SK-N-MC (cell line): ENCODE measurements at regions not wholly inside any gene's neighbourhood (a gene's known extent, or its start where the extent isn't known, plus 50 kb on each side); places are given as distances from the start of the nearest gene placed in this dataset.
A peak's percentile ranks its signal among the peaks of the same experiment; 100 is the strongest.

Experiments
- DNase-seq: peaks from one replicate; pipeline ENCODE4 v3.0.0-alpha.2; 2011; ENCODE audit warnings: low read depth, low spot score
- H3K27ac ChIP-seq: fragments of 200-600 bp; sonication (generic); 2 replicates; pipeline ENCODE4 v1.5.1; 2016; ENCODE audit warnings: mixed run types
- H3K36me3 ChIP-seq: fragments of 200-600 bp; sonication (generic); 2 replicates; pipeline ENCODE4 v1.6.1; 2017; ENCODE audit warnings: antibody characterized with exemption, low read length, mixed read lengths; ENCODE audit not compliant: insufficient read depth
- H3K4me3 ChIP-seq: fragments of 200-600 bp; sonication (generic); 2 replicates; pipeline ENCODE4 v1.5.1; 2016
- H3K9ac ChIP-seq: fragments of 200-600 bp; sonication (generic); 2 replicates; pipeline ENCODE4 v1.8.0; 2017; ENCODE audit warnings: mixed run types, mixed read lengths; ENCODE audit not compliant: insufficient read length
- H3K9me3 ChIP-seq: fragments of 200-600 bp; sonication (generic); 2 replicates; pipeline ENCODE4 v1.6.1; 2017; ENCODE audit warnings: low read depth, mild to moderate bottlenecking, antibody characterized with exemption, low read length, moderate library complexity, mixed read lengths
- EZH2 ChIP-seq: fragments of 200-600 bp; sonication (generic); IDR thresholded peaks from one replicate; pipeline ENCODE4 v1.6.1; 2017; ENCODE audit warnings: antibody characterized with exemption
- FOXP2 ChIP-seq: optimal IDR thresholded peaks from 2 replicates; pipeline ENCODE3; 2011; ENCODE audit warnings: mild to moderate bottlenecking, moderate library complexity; ENCODE audit not compliant: insufficient read depth; ENCODE audit errors: extremely low read length, control extremely low read depth
- POLR2AphosphoS5 ChIP-seq: IDR thresholded peaks from 2 replicates; pipeline ENCODE4 v1.6.1; 2012; ENCODE audit warnings: mild to moderate bottlenecking, low read depth, low read length, borderline replicate concordance

- peak overlapping the region; percentile 65; the same call in 1 of the 2 replicates for H3K4me3 ChIP-seq
- no peaks in the 10 kb centered on the region for H3K36me3 ChIP-seq
- H3K9ac ChIP-seq = peak overlapping the region; percentile 42
- no peaks in the 10 kb centered on the region for H3K9me3 ChIP-seq
- H3K27ac ChIP-seq = peak overlapping the region; percentile 75
- DNase-seq = no peak
- TF ChIP-seq POLR2AphosphoS5 (no peak), EZH2 (no peak), FOXP2 (no peak)
These were observed 263.8 kb downstream of the MEIS1 start for GRCh38 chr2:66698576-66699239.

GRCh38 chr2:66699416-66699792 is 264.5 kb downstream of the MEIS1 start:
- Histone ChIP-seq H3K4me3 (peak overlapping the region; percentile 65), H3K9me3 (no peaks in the 10 kb centered on the region), H3K27ac (peak overlapping the region; percentile 75), H3K9ac (peak overlapping the region; percentile 42), H3K36me3 (no peaks in the 10 kb centered on the region)
- DNase-seq = no peak
- TF ChIP-seq POLR2AphosphoS5 = no peak
- TF ChIP-seq FOXP2 = no peak
- TF ChIP-seq EZH2 = no peak

DNA sequence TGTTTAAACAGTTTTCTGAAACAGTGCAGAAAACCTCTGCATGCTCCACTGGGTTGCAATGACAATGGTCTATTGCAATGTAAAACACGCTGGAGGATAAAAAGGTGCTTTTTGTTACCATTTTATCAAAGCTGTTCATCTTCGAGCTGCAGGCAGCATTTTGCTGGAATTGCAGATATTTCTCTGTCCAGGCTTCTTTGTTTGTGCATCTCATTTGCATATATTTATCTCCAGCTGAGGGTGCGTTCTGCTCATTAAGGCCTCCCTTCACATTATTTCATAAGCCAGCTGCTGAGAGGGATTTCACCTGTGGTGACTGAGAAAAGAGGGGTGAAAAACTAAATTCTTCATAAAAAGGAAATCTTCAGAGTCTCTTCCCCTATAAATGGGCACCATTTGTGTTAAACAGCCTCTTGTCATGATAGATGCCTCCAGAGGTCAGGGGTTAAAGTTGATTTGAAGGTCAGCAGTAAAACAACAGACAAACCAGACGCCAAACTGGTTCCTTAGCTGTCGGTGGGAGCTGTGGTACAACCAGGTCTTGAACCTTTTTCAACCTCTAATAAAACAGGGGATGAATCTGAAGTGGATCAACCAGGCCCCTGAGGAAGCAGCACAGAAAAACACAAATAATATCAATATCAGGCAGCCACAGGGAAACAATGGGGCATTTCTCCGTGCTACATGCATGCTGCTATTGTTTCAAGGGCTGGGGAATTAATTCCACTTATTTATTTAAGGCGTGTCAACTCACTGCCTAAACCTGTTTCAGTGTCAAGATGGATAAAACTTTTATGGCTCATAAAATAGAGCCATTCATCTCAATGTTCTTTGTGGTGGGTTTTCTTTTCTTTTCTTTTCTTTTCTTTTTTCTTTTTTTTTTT is 265.1 kb downstream of the MEIS1 start:
- no peak for TF ChIP-seq FOXP2
- TF ChIP-seq EZH2 = no peak
- TF ChIP-seq POLR2AphosphoS5 = no peak
- Histone ChIP-seq H3K9ac (peak overlapping the region; percentile 42), H3K27ac (peak overlapping the region; percentile 75), H3K4me3 (peak overlapping the region; percentile 65), H3K36me3 (no peaks in the 10 kb centered on the region), H3K9me3 (no peaks in the 10 kb centered on the region)
- no peak for DNase-seq

DNA sequence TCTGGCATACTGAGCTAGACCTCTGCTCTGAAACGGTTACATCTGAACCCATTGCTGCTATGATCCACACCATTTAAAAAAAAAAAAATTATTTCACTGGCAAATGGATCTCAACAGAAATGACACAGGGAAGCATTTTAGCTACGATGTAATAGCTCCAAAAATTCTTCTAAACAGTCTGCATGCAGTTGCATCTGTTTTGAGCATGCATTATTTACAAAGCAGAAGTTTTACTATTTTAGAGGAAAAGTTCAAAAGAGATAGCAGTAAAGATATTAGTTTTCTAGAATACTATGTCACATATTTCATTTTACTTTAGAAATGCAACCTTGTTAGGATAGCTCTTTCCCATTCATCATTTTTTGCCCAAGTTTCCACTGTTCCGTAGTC is 265.7 kb downstream of the MEIS1 start:
- no peak overlapping the region for H3K9ac ChIP-seq
- no peaks in the 10 kb centered on the region for H3K36me3 ChIP-seq
- DNase-seq = no peak
- no peak for TF ChIP-seq FOXP2
- no peak for TF ChIP-seq EZH2
- TF ChIP-seq POLR2AphosphoS5 = no peak
- H3K9me3 ChIP-seq = no peaks in the 10 kb centered on the region
- H3K27ac ChIP-seq = peak overlapping the region; percentile 75
- H3K4me3 ChIP-seq = peak overlapping the region; percentile 65; the same call in 1 of the 2 replicates

- no peak for DNase-seq
- no peaks in the 10 kb centered on the region for H3K9me3 ChIP-seq
- peak overlapping the region; percentile 75 for H3K27ac ChIP-seq
- TF ChIP-seq EZH2 (no peak), POLR2AphosphoS5 (no peak), FOXP2 (no peak)
- no peak overlapping the region for H3K4me3 ChIP-seq
- H3K9ac ChIP-seq = no peak overlapping the region
- no peaks in the 10 kb centered on the region for H3K36me3 ChIP-seq
These were observed 266.3 kb downstream of the MEIS1 start for GRCh38 chr2:66701251-66701650.

GRCh38 chr2:66701656-66702055 is 266.7 kb downstream of the MEIS1 start:
- Histone ChIP-seq H3K9ac (no peak overlapping the region), H3K9me3 (no peaks in the 10 kb centered on the region), H3K27ac (peak overlapping the region; percentile 75), H3K36me3 (no peaks in the 10 kb centered on the region), H3K4me3 (peak overlapping the region; percentile 32)
- no peak for TF ChIP-seq POLR2AphosphoS5
- no peak for TF ChIP-seq FOXP2
- TF ChIP-seq EZH2 = no peak
- DNase-seq = no peak

GRCh38 chr2:66702301-66702700 is 267.4 kb downstream of the MEIS1 start:
- Histone ChIP-seq H3K9me3 (no peaks in the 10 kb centered on the region), H3K4me3 (peak overlapping the region; percentile 32), H3K36me3 (no peaks in the 10 kb centered on the region), H3K9ac (peak overlapping the region; percentile 60), H3K27ac (peak overlapping the region; percentile 75)
- DNase-seq = no peak
- TF ChIP-seq FOXP2 = no peak
- TF ChIP-seq EZH2 = no peak
- TF ChIP-seq POLR2AphosphoS5 = no peak

GRCh38 chr2:66704786-66705185 is 269.9 kb downstream of the MEIS1 start:
- H3K27ac ChIP-seq = peak overlapping the region; percentile 78
- peak overlapping the region; percentile 25 for H3K9ac ChIP-seq
- H3K9me3 ChIP-seq = no peaks in the 10 kb centered on the region
- H3K4me3 ChIP-seq = no peak overlapping the region
- H3K36me3 ChIP-seq = no peaks in the 10 kb centered on the region
- DNase-seq = no peak
- no peak for TF ChIP-seq EZH2
- TF ChIP-seq FOXP2 = no peak
- no peak for TF ChIP-seq POLR2AphosphoS5

- Histone ChIP-seq H3K9me3 (no peaks in the 10 kb centered on the region), H3K36me3 (no peaks in the 10 kb centered on the region), H3K4me3 (no peak overlapping the region), H3K27ac (no peak overlapping the region), H3K9ac (no peak overlapping the region)
- no peak for TF ChIP-seq EZH2
- TF ChIP-seq FOXP2 = no peak
- TF ChIP-seq POLR2AphosphoS5 = no peak
- no peak for DNase-seq
These were observed 279.7 kb downstream of the MEIS1 start for GRCh38 chr2:66714610-66715009.
